T-cell (primary cell): ENCODE measurements at regions not wholly inside any gene's neighbourhood (a gene's known extent, or its start where the extent isn't known, plus 50 kb on each side); places are given as distances from the start of the nearest gene placed in this dataset.

ENCODE experiments used
- ATAC-seq, 4 experiments: fragments of 200-7000 bp in 3 of 4; fragments of 150-1000 bp in 1 of 4; cut with Tn5 transposase; replicated peaks in 1 of 4; 1 replicate in 3 of 4; 2 replicates in 1 of 4; pipeline ENCODE4 v1.10.0; 2021; ENCODE audit warnings: moderate library complexity in 3 of 4, mild to moderate bottlenecking in 2 of 4, moderate number of reproducible peaks in 1 of 4
- CTCF ChIA-PET, 2 donors: fragments of 300-600 bp; sonication (Branson Sonifier 250); formaldehyde crosslinking; loops; one replicate each; lab custom pipeline; 2022; ENCODE audit warnings: antibody characterized with exemption in 2 of 2; lab: Charles Lee
- POLR2A ChIA-PET, 2 donors: fragments of 300-600 bp; sonication (Branson Sonifier 250); formaldehyde crosslinking; loops; one replicate each; lab custom pipeline; 2022; ENCODE audit warnings: antibody characterized with exemption in 2 of 2; lab: Charles Lee
- DNase-seq, 35 experiments: peaks; one replicate each; pipeline versions ENCODE4 v3.0.0 to v3.0.0-alpha.2; 2013 to 2023
- H3K27ac ChIP-seq: one replicate; pipeline ENCODE4 v1.5.1; 2013; ENCODE audit warnings: low read length
- H3K27me3 ChIP-seq, 2 experiments: replicated peaks in 1 of 2; 1 replicate in 1 of 2; 2 replicates in 1 of 2; pipeline versions ENCODE4 v1.6.1 to v1.7.0; 2013; ENCODE audit warnings: low read length in 1 of 2, mixed read lengths in 1 of 2; ENCODE audit not compliant: control insufficient read depth in 2 of 2, insufficient read depth in 2 of 2; ENCODE audit errors: extremely low read depth in 1 of 2
- H3K36me3 ChIP-seq, 2 donors: 1 replicate in 1 of 2; 2 replicates in 1 of 2; pipeline versions ENCODE4 v1.6.1 to v1.7.0; 2013; ENCODE audit warnings: low read length in 1 of 2; ENCODE audit not compliant: control insufficient read depth in 2 of 2, insufficient read depth in 1 of 2; ENCODE audit errors: extremely low read depth in 1 of 2
- H3K4me1 ChIP-seq, 2 experiments: 1 replicate in 1 of 2; 2 replicates in 1 of 2; pipeline versions ENCODE4 v1.6.1 to v1.7.0; 2013; ENCODE audit warnings: low read length in 2 of 2, mixed read lengths in 1 of 2; ENCODE audit not compliant: insufficient read depth in 2 of 2, control insufficient read depth in 1 of 2; ENCODE audit errors: extremely low read depth in 1 of 2
- H3K4me3 ChIP-seq, 2 donors: 1 replicate in 1 of 2; 2 replicates in 1 of 2; pipeline versions ENCODE4 v1.5.1 to v1.7.0; 2013; ENCODE audit warnings: mild to moderate bottlenecking in 2 of 2, low read length in 1 of 2, moderate library complexity in 1 of 2; ENCODE audit not compliant: control insufficient read depth in 1 of 2; ENCODE audit errors: extremely low read depth in 1 of 2
- H3K9me3 ChIP-seq: 2 replicates; pipeline ENCODE4 v1.7.0; 2013
- H3K27ac Mint-ChIP-seq, 2 donors: one replicate each; pipeline ENCODE4 v1.8.0; 2020 to 2021; ENCODE audit warnings: mild to moderate bottlenecking in 2 of 2, mixed read lengths in 2 of 2
- H3K27me3 Mint-ChIP-seq, 2 donors: one replicate each; pipeline ENCODE4 v1.8.0; 2021 to 2022; ENCODE audit warnings: mixed read lengths in 2 of 2
- H3K36me3 Mint-ChIP-seq: one replicate; pipeline ENCODE4 v1.8.0; 2021; ENCODE audit warnings: mixed read lengths
- H3K4me1 Mint-ChIP-seq, 3 donors: one replicate each; pipeline ENCODE4 v1.8.0; 2020 to 2022; ENCODE audit warnings: mixed read lengths in 3 of 3, mild to moderate bottlenecking in 1 of 3
- H3K4me3 Mint-ChIP-seq, 3 donors: one replicate each; pipeline ENCODE4 v1.8.0; 2020 to 2022; ENCODE audit warnings: mild to moderate bottlenecking in 3 of 3, mixed read lengths in 3 of 3, moderate library complexity in 3 of 3
- H3K9me3 Mint-ChIP-seq, 3 donors: one replicate each; pipeline ENCODE4 v1.8.0; 2020 to 2022; ENCODE audit warnings: mixed read lengths in 3 of 3
- WGBS: methylation state at CpG from one replicate; pipeline ENCODE4 v1.1.5; 2013; ENCODE audit warnings: missing lambda C conversion rate; ENCODE audit not compliant: insufficient coverage; 5-methylcytosine and 5-hydroxymethylcytosine counted together

GRCh38 chr12:86743875-86744536, 487.8 kb upstream of the MGAT4C start:
- Histone ChIP-seq H3K27me3 (no peaks in the 10 kb centered on the region), H3K36me3 (no peaks in the 10 kb centered on the region), H3K4me3 (no peak overlapping the region), H3K27ac (no peak overlapping the region), H3K9me3 (no peaks in the 10 kb centered on the region), H3K4me1 (no peaks in the 10 kb centered on the region)
- Mint-ChIP-seq H3K36me3 (no peaks in the 10 kb centered on the region), H3K27me3 (no peaks in the 10 kb centered on the region), H3K27ac (no peak overlapping the region), H3K9me3 (peaks cover 0 to 8% (median 0%) of the 10 kb centered on the region in 3 donors), H3K4me1 (no peaks in the 10 kb centered on the region), H3K4me3 (no peak overlapping the region)
- CTCF ChIA-PET: no interaction called here
- no peak for DNase-seq
- no peak for ATAC-seq
- whole genome bisulfite sequencing: no CpG with 5 or more reads among the region's 5 CpGs
- POLR2A ChIA-PET: interaction anchor here in 1 of 2 donors (0.6 kb wide), 1 partner anchor 36 kb away, joined by 3 read pairs; no protein-coding TSS in a partner anchor

GRCh38 chr12:86741531-86741930, 485.3 kb upstream of the MGAT4C start:
- Mint-ChIP-seq H3K27ac (no peak overlapping the region), H3K4me1 (no peaks in the 10 kb centered on the region), H3K27me3 (no peaks in the 10 kb centered on the region), H3K9me3 (peaks cover 0 to 8% (median 5%) of the 10 kb centered on the region in 3 donors), H3K4me3 (no peak overlapping the region), H3K36me3 (no peaks in the 10 kb centered on the region)
- Histone ChIP-seq H3K4me1 (no peaks in the 10 kb centered on the region), H3K27ac (no peak overlapping the region), H3K36me3 (no peaks in the 10 kb centered on the region), H3K9me3 (no peaks in the 10 kb centered on the region), H3K4me3 (no peak overlapping the region), H3K27me3 (no peaks in the 10 kb centered on the region)
- POLR2A ChIA-PET: no interaction called here
- CTCF ChIA-PET: no interaction called here
- DNase-seq (no peak), ATAC-seq (no peak)
- WGBS: 33% methylated on average over 1 of the region's 1 CpG

DNA sequence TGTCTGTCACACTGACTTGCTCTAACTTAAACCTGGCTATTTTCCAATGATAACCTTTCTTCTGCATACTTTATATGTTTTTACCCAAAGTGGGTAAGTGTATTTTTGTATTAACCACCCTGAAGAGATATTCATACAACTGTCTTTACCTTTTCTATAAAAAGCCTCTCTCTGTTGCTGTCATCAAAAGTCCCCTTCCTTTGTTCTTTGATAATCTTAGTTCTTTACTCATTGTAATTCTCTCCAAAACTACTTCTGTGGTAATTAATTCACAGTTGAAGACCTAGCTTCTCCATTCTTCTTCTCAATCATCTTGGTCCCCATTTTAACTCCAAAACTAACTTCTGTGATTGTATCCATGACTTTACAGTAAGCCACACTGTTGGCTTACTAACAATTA, 479.7 kb upstream of the MGAT4C start:
- Histone ChIP-seq H3K4me1 (no peaks in the 10 kb centered on the region), H3K27ac (no peak overlapping the region), H3K9me3 (no peaks in the 10 kb centered on the region), H3K36me3 (no peaks in the 10 kb centered on the region), H3K4me3 (no peak overlapping the region), H3K27me3 (no peaks in the 10 kb centered on the region)
- CTCF ChIA-PET: no interaction called here
- H3K27me3 Mint-ChIP-seq: no peaks in the 10 kb centered on the region
- no peak overlapping the region for H3K4me3 Mint-ChIP-seq
- no peaks in the 10 kb centered on the region for H3K36me3 Mint-ChIP-seq
- no peak overlapping the region for H3K27ac Mint-ChIP-seq
- POLR2A ChIA-PET: no interaction called here
- no peaks in the 10 kb centered on the region for H3K4me1 Mint-ChIP-seq
- H3K9me3 Mint-ChIP-seq: peaks cover 0 to 13% (median 5%) of the 10 kb centered on the region in 3 donors
- no peak for DNase-seq
- no peak for ATAC-seq

GRCh38 chr12:86735072-86735471, 478.9 kb upstream of the MGAT4C start:
- Histone ChIP-seq H3K27ac (no peak overlapping the region), H3K4me3 (no peak overlapping the region), H3K4me1 (no peaks in the 10 kb centered on the region), H3K9me3 (no peaks in the 10 kb centered on the region), H3K27me3 (no peaks in the 10 kb centered on the region), H3K36me3 (no peaks in the 10 kb centered on the region)
- Mint-ChIP-seq H3K9me3 (peaks cover 0 to 13% (median 5%) of the 10 kb centered on the region in 3 donors), H3K36me3 (no peaks in the 10 kb centered on the region), H3K4me3 (no peak overlapping the region), H3K27me3 (no peaks in the 10 kb centered on the region), H3K27ac (no peak overlapping the region), H3K4me1 (no peaks in the 10 kb centered on the region)
- ATAC-seq (no peak), DNase-seq (no peak)
- 93% methylated on average over 2 of the region's 4 CpGs for WGBS
- POLR2A ChIA-PET: no interaction called here
- CTCF ChIA-PET: no interaction called here

DNA sequence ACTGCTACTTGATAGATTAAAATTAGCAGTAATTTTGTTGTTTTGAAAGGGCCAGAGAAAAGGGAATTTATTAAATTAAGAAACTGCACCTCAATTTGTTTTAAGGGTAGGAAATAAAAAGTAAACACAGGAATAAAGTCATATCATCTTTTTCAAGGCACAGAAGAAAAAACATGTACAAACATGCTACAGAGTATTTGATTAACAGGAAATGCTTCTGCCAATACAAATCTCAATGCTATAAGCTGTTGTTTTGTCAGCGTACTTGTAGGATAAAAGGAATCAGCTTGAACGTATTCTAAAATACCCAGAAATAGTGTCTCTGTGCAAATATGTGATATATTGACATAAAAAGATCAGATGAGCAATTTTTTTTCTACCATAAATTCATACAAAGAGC, 474.0 kb upstream of the MGAT4C start:
- Mint-ChIP-seq H3K4me1 (no peaks in the 10 kb centered on the region), H3K27me3 (no peaks in the 10 kb centered on the region), H3K36me3 (no peaks in the 10 kb centered on the region), H3K9me3 (peaks cover 0 to 5% (median 5%) of the 10 kb centered on the region in 3 donors), H3K4me3 (no peak overlapping the region), H3K27ac (no peak overlapping the region)
- Histone ChIP-seq H3K27ac (no peak overlapping the region), H3K27me3 (no peaks in the 10 kb centered on the region), H3K36me3 (no peaks in the 10 kb centered on the region), H3K4me3 (no peak overlapping the region), H3K4me1 (no peaks in the 10 kb centered on the region), H3K9me3 (no peaks in the 10 kb centered on the region)
- CTCF ChIA-PET: no interaction called here
- WGBS: no CpG with 5 or more reads among the region's 2 CpGs
- no peak for DNase-seq
- ATAC-seq: no peak
- POLR2A ChIA-PET: no interaction called here

- no peak overlapping the region for H3K4me3 ChIP-seq
- no peaks in the 10 kb centered on the region for H3K4me1 ChIP-seq
- no peak overlapping the region for H3K27ac ChIP-seq
- Mint-ChIP-seq H3K27ac (no peak overlapping the region), H3K27me3 (no peaks in the 10 kb centered on the region), H3K4me3 (no peak overlapping the region), H3K36me3 (no peaks in the 10 kb centered on the region), H3K9me3 (peaks cover 0 to 5% (median 5%) of the 10 kb centered on the region in 3 donors), H3K4me1 (no peaks in the 10 kb centered on the region)
- WGBS: no CpG with 5 or more reads among the region's 1 CpG
- CTCF ChIA-PET: no interaction called here
- DNase-seq: no peak
- no peaks in the 10 kb centered on the region for H3K9me3 ChIP-seq
- no peaks in the 10 kb centered on the region for H3K36me3 ChIP-seq
- POLR2A ChIA-PET: no interaction called here
- no peak for ATAC-seq
- H3K27me3 ChIP-seq: no peaks in the 10 kb centered on the region
Observed at GRCh38 chr12:86729739-86730138, 473.5 kb upstream of the MGAT4C start.

DNA sequence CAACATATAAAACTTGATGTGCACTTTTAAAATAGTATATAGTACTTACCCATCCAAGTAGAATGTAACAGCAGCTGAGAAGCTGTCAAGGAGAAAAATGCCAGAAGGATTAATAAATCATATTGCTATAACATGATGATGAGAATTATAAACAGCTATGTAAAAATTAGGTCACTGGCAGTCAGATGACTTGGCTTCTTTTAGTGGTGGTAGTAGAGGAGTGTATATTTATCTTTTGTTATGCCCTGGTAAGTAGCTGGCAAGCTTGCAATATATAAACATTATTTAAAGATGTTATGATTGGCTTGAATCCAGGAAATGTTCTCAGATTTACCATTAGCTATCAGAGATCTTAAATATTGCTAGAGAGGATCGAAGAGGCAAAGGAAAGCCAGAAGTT, 471.0 kb upstream of the MGAT4C start:
- no peak overlapping the region for H3K27ac Mint-ChIP-seq
- no peak overlapping the region for H3K27ac ChIP-seq
- peaks cover 0 to 2% (median 0%) of the 10 kb centered on the region in 3 donors for H3K9me3 Mint-ChIP-seq
- no peaks in the 10 kb centered on the region for H3K27me3 Mint-ChIP-seq
- no peaks in the 10 kb centered on the region for H3K36me3 ChIP-seq
- WGBS: no CpG with 5 or more reads among the region's 1 CpG
- H3K4me1 Mint-ChIP-seq: no peaks in the 10 kb centered on the region
- no peaks in the 10 kb centered on the region for H3K4me1 ChIP-seq
- no peaks in the 10 kb centered on the region for H3K27me3 ChIP-seq
- H3K36me3 Mint-ChIP-seq: no peaks in the 10 kb centered on the region
- no peaks in the 10 kb centered on the region for H3K9me3 ChIP-seq
- ChIA-PET POLR2A (no interaction called here), CTCF (no interaction called here)
- no peak overlapping the region for H3K4me3 ChIP-seq
- ATAC-seq (no peak), DNase-seq (no peak)
- no peak overlapping the region for H3K4me3 Mint-ChIP-seq
